GM04503 (cell line): ENCODE measurements at regions not wholly inside any gene's neighbourhood (a gene's known extent, or its start where the extent isn't known, plus 50 kb on each side); places are given as distances from the start of the nearest gene placed in this dataset.
"Not testable (repeated sequence)": the region's sequence is repeated elsewhere in the genome, so short reads cannot be mapped to it uniquely, and the experiment has no call there.

Experiments used
- DNase-seq: peaks from one replicate; pipeline ENCODE4 v3.0.0-alpha.2; 2012; ENCODE audit warnings: low read depth

GRCh38 chr2:184114439-184114838 is 483.9 kb upstream of the ZNF804A start:
- DNase-seq, result no peak

DNA sequence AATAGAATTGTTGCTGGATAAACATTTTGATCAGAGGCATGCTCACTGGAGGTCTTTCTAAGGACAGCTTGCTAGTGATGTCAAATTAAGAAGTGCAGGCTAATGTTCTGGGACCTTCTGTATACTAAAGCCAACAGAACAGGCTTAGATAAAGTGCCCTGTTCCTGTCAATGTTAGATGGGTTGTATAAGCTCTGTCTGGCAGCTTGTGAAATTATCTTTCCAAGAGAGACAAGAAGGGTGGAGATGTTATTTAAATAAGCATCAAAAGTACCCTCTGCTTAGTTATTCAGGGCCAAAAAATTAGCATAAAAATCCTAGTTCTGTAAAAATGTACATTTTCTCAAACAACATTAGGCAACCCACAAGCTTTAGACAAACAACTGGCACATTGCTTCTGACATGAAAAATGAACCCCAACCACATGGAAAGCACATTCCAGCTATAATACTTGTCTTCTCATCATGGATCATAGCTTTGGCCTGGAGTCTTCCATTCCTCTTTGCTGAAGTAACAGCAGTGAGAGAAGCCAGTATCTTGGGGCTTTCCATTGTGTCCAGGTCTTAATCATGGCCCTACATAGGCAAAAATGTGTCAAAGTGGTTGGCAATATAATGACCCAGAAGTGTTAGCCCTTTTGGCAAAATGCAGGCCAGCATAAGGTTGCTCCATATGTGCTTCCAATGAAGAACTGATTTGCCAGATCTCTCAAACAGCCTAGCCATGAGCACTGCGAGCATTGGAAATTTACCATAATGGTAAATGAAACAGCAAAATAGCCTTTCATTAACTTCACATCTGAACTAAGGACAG is 478.1 kb upstream of the ZNF804A start:
- DNase-seq, result no peak

- no peak for DNase-seq
Observed at GRCh38 chr2:184125867-184126266, 472.5 kb upstream of the ZNF804A start.

DNA sequence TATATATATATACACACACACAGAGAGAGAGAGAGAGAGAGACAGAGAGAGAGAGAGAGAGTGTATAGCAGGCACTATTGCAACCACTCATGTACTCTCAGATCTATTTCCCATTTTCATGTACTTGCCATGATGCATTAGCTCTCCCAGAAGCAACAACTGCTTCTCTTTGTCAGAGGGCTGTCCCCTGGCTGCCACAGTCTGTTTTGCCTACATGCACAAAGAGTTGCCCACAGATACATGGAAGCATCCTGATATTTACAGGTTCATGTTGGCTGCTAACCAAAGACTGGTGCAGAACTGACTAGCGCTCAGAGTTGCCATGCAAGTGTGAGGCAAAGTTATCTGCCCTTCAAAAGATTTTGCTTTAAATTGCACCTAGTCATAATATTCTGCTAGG is 469.3 kb upstream of the ZNF804A start:
- no peak for DNase-seq

DNA sequence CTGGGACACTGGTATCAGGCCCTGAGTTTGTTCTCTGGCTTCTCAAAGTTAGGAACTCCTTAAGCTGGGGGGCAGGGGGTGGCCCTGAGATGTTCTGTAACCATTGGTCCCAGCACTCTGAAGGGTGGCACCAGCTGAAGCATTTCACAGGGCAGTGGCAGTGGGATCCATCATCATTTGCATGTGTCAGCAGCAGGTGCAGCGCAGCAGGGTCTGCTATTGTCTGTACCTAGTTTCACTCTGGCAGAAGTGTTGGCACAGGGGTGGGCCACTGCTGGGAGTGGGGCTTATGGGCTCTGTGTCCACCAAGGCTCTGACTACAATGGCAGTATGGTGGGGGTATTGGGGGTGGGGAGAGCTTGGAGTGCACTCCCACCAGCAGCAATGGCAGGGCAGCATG is 460.4 kb upstream of the ZNF804A start:
- no peak for DNase-seq

DNA sequence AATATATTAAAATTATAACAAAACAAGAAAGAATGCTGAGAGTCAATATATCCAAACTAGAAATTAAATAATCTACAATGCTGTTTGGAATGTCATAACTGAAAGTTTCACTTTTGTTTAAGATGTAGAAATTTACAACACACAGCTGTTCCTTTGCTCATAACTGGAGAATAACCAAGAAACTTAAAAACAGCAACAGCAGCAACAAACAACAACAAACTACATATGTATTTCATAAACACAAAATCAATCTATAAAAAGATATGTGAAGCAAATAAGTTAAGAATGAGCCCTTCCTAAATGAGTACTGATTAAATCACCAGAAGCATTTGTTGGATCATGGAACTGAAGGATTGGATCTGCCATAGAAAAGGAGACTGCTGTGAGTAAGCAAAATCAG is 456.5 kb upstream of the ZNF804A start:
- no peak for DNase-seq

GRCh38 chr2:184154438-184154837 is 443.9 kb upstream of the ZNF804A start:
- DNase-seq, result no peak

- no peak for DNase-seq
Observed at GRCh38 chr2:184155791-184156190, 442.5 kb upstream of the ZNF804A start.

- DNase-seq, result no peak
Observed at GRCh38 chr2:184157141-184157540, 441.2 kb upstream of the ZNF804A start.

DNA sequence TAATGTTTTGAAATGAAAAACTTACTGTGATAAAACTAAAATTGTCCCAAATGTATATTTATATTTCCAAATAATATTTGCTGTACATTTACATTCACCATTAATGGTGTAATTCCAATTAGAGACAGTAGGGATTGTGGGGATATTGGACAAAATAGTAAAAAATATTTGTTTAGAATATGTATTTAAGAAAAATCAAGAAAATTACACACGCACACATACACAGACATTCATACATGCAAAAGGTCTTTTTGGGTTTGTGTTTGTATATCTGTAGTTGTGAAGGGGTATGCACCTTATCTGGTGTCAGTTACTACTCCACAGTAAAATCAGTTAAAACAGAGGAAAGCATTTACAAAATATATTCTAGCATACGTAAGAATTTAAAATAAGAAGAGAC is 435.9 kb upstream of the ZNF804A start:
- no peak for DNase-seq

DNA sequence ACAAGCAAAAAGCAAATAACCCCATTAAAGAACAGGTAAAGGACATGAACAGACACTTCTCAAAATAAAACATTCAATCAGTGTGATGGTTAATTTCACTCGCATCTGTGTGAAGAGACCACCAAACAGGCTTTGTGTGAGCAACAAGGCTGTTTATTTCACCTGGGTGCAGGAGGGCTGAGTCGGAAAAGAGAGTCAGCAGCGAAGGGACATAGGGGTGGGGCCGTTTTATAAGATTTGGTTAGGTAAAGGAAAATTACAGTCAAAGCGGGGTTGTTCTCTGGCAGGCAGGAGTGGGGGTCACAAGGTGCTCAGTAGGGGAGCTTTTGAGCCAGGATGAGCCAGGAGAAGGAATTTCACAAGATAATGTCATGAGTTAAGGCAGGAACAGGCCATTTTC is 429.5 kb upstream of the ZNF804A start:
- DNase-seq, result not testable (repeated sequence)

- DNase-seq, result no peak
Observed at GRCh38 chr2:184169366-184169765, 429.0 kb upstream of the ZNF804A start.

- no peak for DNase-seq
Observed at GRCh38 chr2:184174493-184175104, 423.7 kb upstream of the ZNF804A start.

DNA sequence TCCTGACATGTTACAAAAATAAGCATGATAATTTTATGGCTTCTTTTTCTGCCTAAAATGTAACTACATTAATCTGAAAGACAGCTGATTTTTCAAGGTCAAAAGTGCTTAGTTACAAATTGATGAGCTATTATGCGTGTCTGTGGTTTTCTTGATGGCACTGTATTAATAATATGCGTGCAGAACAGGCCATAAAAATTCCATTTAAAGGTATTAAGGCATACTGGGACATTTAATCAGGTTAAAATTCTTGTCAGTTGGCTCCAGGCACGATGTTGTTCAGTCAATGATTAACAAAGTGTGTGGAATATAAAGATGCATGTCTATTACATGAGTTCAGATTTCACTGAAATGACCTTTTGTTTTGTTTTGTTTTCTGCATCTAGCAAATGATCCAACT is 420.1 kb upstream of the ZNF804A start:
- no peak for DNase-seq

DNA sequence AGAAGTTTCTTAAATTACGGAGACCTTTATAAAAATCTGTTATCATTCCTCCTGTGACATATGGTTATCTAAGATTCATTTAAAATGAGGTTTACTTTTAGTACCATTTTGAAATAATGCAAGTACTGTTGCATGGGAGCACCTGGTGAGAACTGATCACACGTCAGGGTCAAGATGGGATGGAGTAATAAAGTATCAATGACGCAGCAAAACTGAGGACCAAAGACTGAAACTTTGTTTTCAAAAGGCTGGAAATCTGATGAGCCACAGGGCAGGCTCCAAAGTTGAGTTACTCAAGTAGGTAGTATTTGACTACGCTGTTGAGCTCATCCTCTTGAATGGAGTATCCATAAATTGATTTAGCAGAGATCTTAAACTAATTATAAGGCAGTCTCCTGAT is 411.9 kb upstream of the ZNF804A start:
- no peak for DNase-seq

DNA sequence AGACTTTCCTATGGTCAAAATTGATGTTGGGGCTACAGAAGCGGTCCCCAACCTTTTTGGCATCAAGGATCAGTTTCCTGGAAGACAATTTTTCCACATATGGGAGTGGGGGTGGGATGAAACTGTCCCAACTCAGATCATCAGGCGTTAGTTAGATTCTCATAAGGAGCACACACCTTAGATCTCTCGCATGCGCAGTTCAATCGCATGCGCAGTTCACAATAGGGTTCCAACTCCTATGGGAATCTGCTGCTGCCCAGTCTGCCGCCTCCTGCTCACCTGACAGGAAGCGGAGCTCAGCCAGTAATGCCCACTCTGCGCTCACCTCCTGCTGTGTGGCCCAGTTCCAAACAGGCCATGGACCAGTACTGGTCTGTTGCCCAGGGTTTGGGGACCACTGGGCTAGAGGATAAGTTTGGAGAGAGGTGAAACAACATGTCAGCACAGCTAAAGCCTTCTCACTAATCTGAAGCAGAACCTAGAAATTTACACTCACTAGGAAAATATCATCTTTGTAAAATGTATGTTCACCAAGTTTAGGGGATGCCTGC is 410.8 kb upstream of the ZNF804A start:
- no peak for DNase-seq

DNA sequence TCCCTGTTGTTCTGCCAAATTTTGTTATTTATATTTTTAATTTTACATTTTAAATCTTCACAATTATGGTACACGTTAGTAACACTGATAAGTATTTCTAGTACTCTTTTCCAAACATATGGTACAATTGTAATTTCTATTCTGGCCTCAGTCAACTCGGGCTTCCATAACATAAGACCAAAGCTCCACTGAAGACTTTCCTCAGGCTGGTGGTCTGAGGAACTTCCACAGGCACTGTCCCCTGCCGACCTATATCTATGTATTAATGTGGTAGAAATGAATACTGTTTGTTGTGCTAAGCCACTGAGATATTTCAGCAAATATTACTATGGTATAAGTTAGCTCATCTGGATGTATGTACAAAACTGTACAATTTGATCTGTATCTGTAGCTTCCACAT is 407.6 kb upstream of the ZNF804A start:
- DNase-seq, result no peak

- DNase-seq, result no peak
Observed at GRCh38 chr2:184192649-184193048, 405.7 kb upstream of the ZNF804A start.

- DNase-seq, result no peak
Observed at GRCh38 chr2:184197413-184197812, 400.9 kb upstream of the ZNF804A start.

DNA sequence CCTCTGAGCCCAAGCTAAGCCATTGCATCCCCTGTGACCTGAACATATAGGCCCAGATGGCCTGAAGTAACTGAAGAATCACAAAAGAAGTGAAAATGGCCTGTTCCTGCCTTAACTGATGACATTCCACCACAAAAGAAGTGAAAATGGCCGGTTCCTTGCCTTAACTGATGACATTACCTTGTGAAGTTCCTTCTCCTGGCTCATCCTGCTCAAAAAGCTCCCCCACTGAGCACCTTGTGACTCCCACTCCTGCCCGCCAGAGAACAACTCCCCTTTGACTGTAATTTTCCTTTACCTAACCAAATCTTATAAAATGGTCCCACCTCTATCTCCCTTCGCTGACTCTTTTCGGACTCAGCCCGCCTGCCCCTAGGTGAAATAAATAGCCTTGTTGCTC is 399.5 kb upstream of the ZNF804A start:
- DNase-seq, result not testable (repeated sequence)

DNA sequence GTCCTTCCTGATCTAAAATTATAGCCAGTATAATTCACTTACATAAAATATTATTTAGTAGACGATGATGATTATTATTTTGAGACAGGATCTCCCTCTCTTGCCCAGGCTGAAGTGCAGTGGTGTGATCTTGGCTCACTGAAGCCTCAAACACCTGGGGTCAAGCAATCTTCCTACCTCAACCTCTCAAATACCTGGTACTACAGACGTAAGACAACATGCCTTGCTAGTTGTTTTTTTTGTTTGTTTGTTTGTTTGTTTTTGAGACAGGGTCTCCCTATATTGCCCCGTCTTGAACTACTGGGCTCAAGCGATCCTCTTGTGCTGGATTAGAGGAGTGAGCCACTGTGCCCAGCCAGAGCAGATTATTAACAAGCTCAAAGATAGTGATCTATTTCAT is 399.1 kb upstream of the ZNF804A start:
- DNase-seq, result no peak

GRCh38 chr2:184201246-184201645 is 397.1 kb upstream of the ZNF804A start:
- DNase-seq, result no peak

DNA sequence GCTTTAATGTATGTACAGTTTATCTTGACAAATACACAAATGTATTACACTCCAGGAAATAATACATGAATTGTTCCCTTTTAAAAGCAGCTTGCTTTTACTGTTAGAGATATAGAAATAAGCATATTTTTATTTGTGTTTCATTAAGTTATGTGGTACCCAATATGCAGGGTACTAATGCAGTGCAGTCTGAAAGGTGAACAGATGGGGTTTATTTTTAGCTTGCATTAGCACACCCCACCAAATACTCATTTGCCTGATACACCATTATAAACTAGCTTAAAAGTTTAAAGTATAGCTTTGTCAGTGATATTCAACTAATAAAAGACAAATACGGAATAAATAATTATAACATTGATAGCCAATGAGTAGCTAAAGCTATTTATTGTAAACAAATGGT is 394.7 kb upstream of the ZNF804A start:
- no peak for DNase-seq
